ENCODE measurements at regions not wholly inside any gene's neighbourhood (a gene's known extent, or its start where the extent isn't known, plus 50 kb on each side); places are given as distances from the start of the nearest gene placed in this dataset.

DNA sequence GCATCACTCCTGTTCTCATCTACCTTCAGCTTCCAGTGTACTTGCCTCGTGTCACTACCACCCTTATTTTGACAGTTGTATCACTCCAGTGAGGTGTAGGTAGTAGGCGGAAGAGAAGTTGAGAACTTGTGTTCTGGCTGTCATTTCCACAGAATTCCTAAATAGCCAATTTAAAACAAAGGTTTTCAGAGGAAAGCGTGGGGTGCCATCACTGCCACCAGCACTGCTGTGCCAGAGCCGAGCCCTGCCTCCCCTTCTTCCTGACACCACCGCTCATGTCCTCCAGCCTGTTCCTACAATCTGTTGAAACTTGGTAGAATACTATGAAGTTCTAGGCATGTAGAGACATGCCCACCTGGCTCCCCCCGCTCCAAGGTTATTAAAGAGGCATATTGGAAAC lies 215.8 kb downstream of the TANC2 start:
- no peaks in the 10 kb centered on the region for H3F3A ChIP-seq (ENCODE audit: low read depth)
- no peak overlapping the region for H3K4me2 ChIP-seq (ENCODE audit: low read depth, low read length, poor library complexity, severe bottlenecking)
- no peaks in the 10 kb centered on the region for H3K4me1 ChIP-seq (ENCODE audit: insufficient read depth, low read length, poor library complexity, severe bottlenecking)
- TF ChIP-seq, protein P1, sequence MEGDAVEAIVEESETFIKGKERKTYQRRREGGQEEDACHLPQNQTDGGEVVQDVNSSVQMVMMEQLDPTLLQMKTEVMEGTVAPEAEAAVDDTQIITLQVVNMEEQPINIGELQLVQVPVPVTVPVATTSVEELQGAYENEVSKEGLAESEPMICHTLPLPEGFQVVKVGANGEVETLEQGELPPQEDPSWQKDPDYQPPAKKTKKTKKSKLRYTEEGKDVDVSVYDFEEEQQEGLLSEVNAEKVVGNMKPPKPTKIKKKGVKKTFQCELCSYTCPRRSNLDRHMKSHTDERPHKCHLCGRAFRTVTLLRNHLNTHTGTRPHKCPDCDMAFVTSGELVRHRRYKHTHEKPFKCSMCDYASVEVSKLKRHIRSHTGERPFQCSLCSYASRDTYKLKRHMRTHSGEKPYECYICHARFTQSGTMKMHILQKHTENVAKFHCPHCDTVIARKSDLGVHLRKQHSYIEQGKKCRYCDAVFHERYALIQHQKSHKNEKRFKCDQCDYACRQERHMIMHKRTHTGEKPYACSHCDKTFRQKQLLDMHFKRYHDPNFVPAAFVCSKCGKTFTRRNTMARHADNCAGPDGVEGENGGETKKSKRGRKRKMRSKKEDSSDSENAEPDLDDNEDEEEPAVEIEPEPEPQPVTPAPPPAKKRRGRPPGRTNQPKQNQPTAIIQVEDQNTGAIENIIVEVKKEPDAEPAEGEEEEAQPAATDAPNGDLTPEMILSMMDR (conservative IDR thresholded peaks at IDR 0.05; ENCODE audit: low read length) = no peak
- TF ChIP-seq EZH2phosphoT487 (IDR thresholded peaks at IDR 0.05; ENCODE audit: borderline replicate concordance) = no peak
- no peaks in the 10 kb centered on the region for H3K79me2 ChIP-seq (ENCODE audit: insufficient read depth, low read length)
- no peaks in the 10 kb centered on the region for H3K9me2 ChIP-seq (replicated peaks; ENCODE audit: low read depth, low read length)
- no peaks in the 10 kb centered on the region for H3K9me3 ChIP-seq (ENCODE audit: insufficient read depth, low read depth, low read length)
- no peak overlapping the region for H3K9ac ChIP-seq (ENCODE audit: low read depth, low read length, poor library complexity, severe bottlenecking)
- H3K36me3 ChIP-seq (ENCODE audit: insufficient read depth, low read length) = no peaks in the 10 kb centered on the region
- no peak overlapping the region for H3K4me3 ChIP-seq (ENCODE audit: low read length, poor library complexity, severe bottlenecking)
- no peaks in the 10 kb centered on the region for H4K20me1 ChIP-seq (ENCODE audit: insufficient read depth, low read length, poor library complexity, severe bottlenecking)
- H2AFZ ChIP-seq (ENCODE audit: low read length) = no peak overlapping the region
- no peaks in the 10 kb centered on the region for H3K27me3 ChIP-seq (ENCODE audit: insufficient read depth, low read length, poor library complexity, severe bottlenecking)

DNA sequence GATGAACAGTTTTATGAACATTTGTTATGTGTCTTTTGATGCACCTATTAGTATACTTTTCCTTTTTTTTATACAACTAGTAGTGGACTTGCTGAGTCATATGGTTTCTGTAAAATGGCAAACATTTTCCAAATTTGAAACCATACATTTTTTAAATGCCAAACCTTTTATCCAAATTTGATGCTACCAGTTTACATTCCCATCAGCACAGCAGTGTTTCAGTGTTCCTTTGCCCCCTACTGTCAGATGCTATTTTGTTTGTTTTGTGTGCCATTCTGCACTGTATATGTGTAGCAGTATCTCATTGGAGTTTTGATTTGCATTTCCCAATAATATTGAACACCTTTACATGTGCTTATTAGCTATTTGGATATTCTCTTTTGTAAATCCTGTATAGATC lies 219.4 kb downstream of the TANC2 start:
- no peaks in the 10 kb centered on the region for H3K9me2 ChIP-seq (replicated peaks; ENCODE audit: low read depth, low read length)
- H4K20me1 ChIP-seq (ENCODE audit: insufficient read depth, low read length, poor library complexity, severe bottlenecking) = no peaks in the 10 kb centered on the region
- no peak overlapping the region for H2AFZ ChIP-seq (ENCODE audit: low read length)
- H3K27me3 ChIP-seq (ENCODE audit: insufficient read depth, low read length, poor library complexity, severe bottlenecking) = no peaks in the 10 kb centered on the region
- H3K4me2 ChIP-seq (ENCODE audit: low read depth, low read length, poor library complexity, severe bottlenecking) = no peak overlapping the region
- no peak overlapping the region for H3K4me3 ChIP-seq (ENCODE audit: low read length, poor library complexity, severe bottlenecking)
- TF ChIP-seq, protein P1 (conservative IDR thresholded peaks at IDR 0.05; ENCODE audit: low read length) = peak; percentile 31
- no peak for TF ChIP-seq EZH2phosphoT487 (IDR thresholded peaks at IDR 0.05; ENCODE audit: borderline replicate concordance)
- H3K9me3 ChIP-seq (ENCODE audit: insufficient read depth, low read depth, low read length) = no peaks in the 10 kb centered on the region
- no peak overlapping the region for H3K9ac ChIP-seq (ENCODE audit: low read depth, low read length, poor library complexity, severe bottlenecking)
- H3K4me1 ChIP-seq (ENCODE audit: insufficient read depth, low read length, poor library complexity, severe bottlenecking) = no peaks in the 10 kb centered on the region
- H3K36me3 ChIP-seq (ENCODE audit: insufficient read depth, low read length) = no peaks in the 10 kb centered on the region
- H3K79me2 ChIP-seq (ENCODE audit: insufficient read depth, low read length) = no peaks in the 10 kb centered on the region
- H3F3A ChIP-seq (ENCODE audit: low read depth) = no peaks in the 10 kb centered on the region

DNA sequence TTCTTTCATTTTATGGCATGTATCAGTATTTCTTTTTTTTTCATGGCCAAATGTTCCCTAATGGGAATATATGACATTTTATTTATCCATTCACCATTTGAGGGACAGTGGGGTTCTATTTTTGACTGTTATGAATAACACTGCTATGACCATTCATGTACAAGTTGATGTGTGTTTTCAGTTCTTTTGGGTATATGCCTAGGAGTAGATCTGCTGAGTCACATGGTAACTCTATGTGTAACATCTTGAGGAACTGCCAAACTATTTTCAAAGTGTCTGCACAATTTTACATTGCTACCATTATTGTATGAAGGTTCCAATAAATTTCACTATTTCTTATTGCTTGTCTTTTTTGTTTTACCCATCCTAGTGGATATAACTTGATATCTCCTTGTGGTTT lies 223.0 kb downstream of the TANC2 start:
- Histone ChIP-seq H3K4me2 (ENCODE audit: low read depth, low read length, poor library complexity, severe bottlenecking) (no peak overlapping the region), H4K20me1 (ENCODE audit: insufficient read depth, low read length, poor library complexity, severe bottlenecking) (no peaks in the 10 kb centered on the region), H3K9me2 (replicated peaks; ENCODE audit: low read depth, low read length) (no peaks in the 10 kb centered on the region), H3K9ac (ENCODE audit: low read depth, low read length, poor library complexity, severe bottlenecking) (no peak overlapping the region), H3K4me1 (ENCODE audit: insufficient read depth, low read length, poor library complexity, severe bottlenecking) (no peaks in the 10 kb centered on the region), H3K36me3 (ENCODE audit: insufficient read depth, low read length) (no peaks in the 10 kb centered on the region; the same call in 1 of the 2 replicates), H3F3A (ENCODE audit: low read depth) (no peaks in the 10 kb centered on the region), H3K4me3 (ENCODE audit: low read length, poor library complexity, severe bottlenecking) (no peak overlapping the region), H3K79me2 (ENCODE audit: insufficient read depth, low read length) (no peaks in the 10 kb centered on the region), H2AFZ (ENCODE audit: low read length) (no peak overlapping the region), H3K9me3 (ENCODE audit: insufficient read depth, low read depth, low read length) (no peaks in the 10 kb centered on the region), H3K27me3 (ENCODE audit: insufficient read depth, low read length, poor library complexity, severe bottlenecking) (no peaks in the 10 kb centered on the region)
- TF ChIP-seq, protein P1 (conservative IDR thresholded peaks at IDR 0.05; ENCODE audit: low read length) = no peak
- no peak for TF ChIP-seq EZH2phosphoT487 (IDR thresholded peaks at IDR 0.05; ENCODE audit: borderline replicate concordance)
